ENCODE measurements at regions not wholly inside any gene's neighbourhood (a gene's known extent, or its start where the extent isn't known, plus 50 kb on each side); places are given as distances from the start of the nearest gene placed in this dataset.

- TF ChIP-seq GLIS3 (CRISPR knock-in tag; IDR thresholded peaks at IDR 0.05) (no peak), BACH2 (CRISPR knock-in tag; IDR thresholded peaks at IDR 0.05; ENCODE audit: borderline replicate concordance) (no peak)
Measured at GRCh38 chr1:188277771-188278170, 1449.0 kb downstream of the PLA2G4A start.

All from SK-N-SH treated with all-trans-retinoic acid at 6 μM for 48 hours (cell line).